H1 (cell line): ENCODE measurements at regions not wholly inside any gene's neighbourhood (a gene's known extent, or its start where the extent isn't known, plus 50 kb on each side); places are given as distances from the start of the nearest gene placed in this dataset.

Source experiments
- CEBPB ChIP-seq: IDR thresholded peaks from 2 replicates; pipeline ENCODE4 v1.6.1; 2012; ENCODE audit warnings: low read depth, low read length
- CTCF ChIP-seq, 3 experiments: IDR thresholded peaks; 1 replicate in 2 of 3; 2 replicates in 1 of 3; pipeline versions ENCODE4 v1.5.1 to v1.6.1; 2011; ENCODE audit warnings: low read length in 3 of 3, mild to moderate bottlenecking in 3 of 3, inconsistent platforms in 2 of 3, low read depth in 1 of 3, moderate library complexity in 1 of 3; ENCODE audit not compliant: insufficient read depth in 1 of 3; ENCODE audit errors: control extremely low read depth in 1 of 3
- EZH2 ChIP-seq: fragments of 200-600 bp; sonication (generic); IDR thresholded peaks from 2 replicates; pipeline ENCODE4 v1.7.1; 2012; ENCODE audit warnings: low read depth, mild to moderate bottlenecking, moderate library complexity, low read length, inconsistent platforms; ENCODE audit not compliant: severe bottlenecking
- POLR2AphosphoS5 ChIP-seq: IDR thresholded peaks from 2 replicates; pipeline ENCODE4 v1.6.1; 2011; ENCODE audit warnings: low read depth, low read length
- RNF2 ChIP-seq: fragments of 200-900, 300-1000 bp; sonication (generic); IDR thresholded peaks from 2 replicates; pipeline ENCODE4 v1.7.1; 2016; ENCODE audit warnings: borderline replicate concordance, low read depth, mild to moderate bottlenecking, antibody characterized with exemption, low read length; ENCODE audit not compliant: poor library complexity, severe bottlenecking; ENCODE audit errors: missing control alignments
- SP1 ChIP-seq: IDR thresholded peaks from 2 replicates; pipeline ENCODE4 v1.6.1; 2011; ENCODE audit warnings: low read depth, low read length
- TBP ChIP-seq: IDR thresholded peaks from 2 replicates; pipeline ENCODE4 v1.6.1; 2011; ENCODE audit warnings: low read depth, low read length, improper control_type of control experiment
- USF2 ChIP-seq: IDR thresholded peaks from 2 replicates; pipeline ENCODE4 v1.6.1; 2011; ENCODE audit warnings: low read length, improper control_type of control experiment

GRCh38 chr10:121284936-121285335 lies 313.3 kb downstream of the FGFR2 start:
- TF ChIP-seq TBP, result no peak
- TF ChIP-seq POLR2AphosphoS5, result no peak
- TF ChIP-seq EZH2, result no peak
- TF ChIP-seq CEBPB, result no peak
- TF ChIP-seq CTCF (IDR thresholded peaks at IDR 0.05; ENCODE audit: control extremely low read depth in 1 of 3, insufficient read depth in 1 of 3, low read depth in 1 of 3, low read length in 3 of 3), result no peak
- no peak for TF ChIP-seq RNF2
- TF ChIP-seq SP1, result no peak
- TF ChIP-seq USF2, result no peak
